ENCODE measurements at regions not wholly inside any gene's neighbourhood (a gene's known extent, or its start where the extent isn't known, plus 50 kb on each side); places are given as distances from the start of the nearest gene placed in this dataset.

DNA sequence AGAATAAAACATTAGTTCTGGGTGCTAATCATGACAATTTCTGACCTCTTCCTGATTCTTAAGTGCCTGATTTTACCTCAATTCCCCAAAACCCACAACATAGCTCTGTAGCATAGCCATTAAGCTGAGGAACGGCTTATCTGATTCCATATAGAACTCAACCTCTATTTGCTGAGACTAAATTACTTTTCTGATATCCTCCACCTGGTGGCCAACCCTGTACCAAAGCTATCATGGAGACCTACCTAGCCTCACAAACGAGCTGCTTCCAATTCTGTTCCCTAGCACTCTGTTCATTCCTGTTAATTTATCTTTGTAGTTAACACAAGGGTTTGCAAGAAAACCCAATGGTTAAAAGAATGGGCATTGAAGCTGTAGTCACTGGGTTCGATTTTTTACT, 245.2 kb downstream of the PLOD2 start:
- no peak for TF ChIP-seq TCF12 (IDR thresholded peaks at IDR 0.05; ENCODE audit: low read depth)
- TF ChIP-seq MAX (IDR thresholded peaks at IDR 0.05), result no peak
- no peak for TF ChIP-seq FOXM1 (IDR thresholded peaks at IDR 0.05; ENCODE audit: borderline replicate concordance, low read depth)
- no peak for TF ChIP-seq ZBTB7A (IDR thresholded peaks at IDR 0.05; ENCODE audit: low read depth)
- TF ChIP-seq, protein P1, sequence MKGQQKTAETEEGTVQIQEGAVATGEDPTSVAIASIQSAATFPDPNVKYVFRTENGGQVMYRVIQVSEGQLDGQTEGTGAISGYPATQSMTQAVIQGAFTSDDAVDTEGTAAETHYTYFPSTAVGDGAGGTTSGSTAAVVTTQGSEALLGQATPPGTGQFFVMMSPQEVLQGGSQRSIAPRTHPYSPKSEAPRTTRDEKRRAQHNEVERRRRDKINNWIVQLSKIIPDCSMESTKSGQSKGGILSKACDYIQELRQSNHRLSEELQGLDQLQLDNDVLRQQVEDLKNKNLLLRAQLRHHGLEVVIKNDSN (IDR thresholded peaks at IDR 0.05), result no peak
- TF ChIP-seq EGR1 (IDR thresholded peaks at IDR 0.05), result no peak
- no peak for TF ChIP-seq RAD21 (IDR thresholded peaks at IDR 0.05; ENCODE audit: low read depth)
- no peak for TF ChIP-seq CEBPB (IDR thresholded peaks at IDR 0.05)
- no peak for TF ChIP-seq TEAD4 (IDR thresholded peaks at IDR 0.05)
- no peak for TF ChIP-seq TAF1 (IDR thresholded peaks at IDR 0.05; ENCODE audit: low read depth)
- TF ChIP-seq YY1 (IDR thresholded peaks at IDR 0.05; ENCODE audit: low read depth), result no peak
- no peak for TF ChIP-seq CREB1 (IDR thresholded peaks at IDR 0.05; ENCODE audit: low read depth)
- no peak for TF ChIP-seq EP300 (IDR thresholded peaks at IDR 0.05; ENCODE audit: borderline replicate concordance)
- TF ChIP-seq, protein P2, sequence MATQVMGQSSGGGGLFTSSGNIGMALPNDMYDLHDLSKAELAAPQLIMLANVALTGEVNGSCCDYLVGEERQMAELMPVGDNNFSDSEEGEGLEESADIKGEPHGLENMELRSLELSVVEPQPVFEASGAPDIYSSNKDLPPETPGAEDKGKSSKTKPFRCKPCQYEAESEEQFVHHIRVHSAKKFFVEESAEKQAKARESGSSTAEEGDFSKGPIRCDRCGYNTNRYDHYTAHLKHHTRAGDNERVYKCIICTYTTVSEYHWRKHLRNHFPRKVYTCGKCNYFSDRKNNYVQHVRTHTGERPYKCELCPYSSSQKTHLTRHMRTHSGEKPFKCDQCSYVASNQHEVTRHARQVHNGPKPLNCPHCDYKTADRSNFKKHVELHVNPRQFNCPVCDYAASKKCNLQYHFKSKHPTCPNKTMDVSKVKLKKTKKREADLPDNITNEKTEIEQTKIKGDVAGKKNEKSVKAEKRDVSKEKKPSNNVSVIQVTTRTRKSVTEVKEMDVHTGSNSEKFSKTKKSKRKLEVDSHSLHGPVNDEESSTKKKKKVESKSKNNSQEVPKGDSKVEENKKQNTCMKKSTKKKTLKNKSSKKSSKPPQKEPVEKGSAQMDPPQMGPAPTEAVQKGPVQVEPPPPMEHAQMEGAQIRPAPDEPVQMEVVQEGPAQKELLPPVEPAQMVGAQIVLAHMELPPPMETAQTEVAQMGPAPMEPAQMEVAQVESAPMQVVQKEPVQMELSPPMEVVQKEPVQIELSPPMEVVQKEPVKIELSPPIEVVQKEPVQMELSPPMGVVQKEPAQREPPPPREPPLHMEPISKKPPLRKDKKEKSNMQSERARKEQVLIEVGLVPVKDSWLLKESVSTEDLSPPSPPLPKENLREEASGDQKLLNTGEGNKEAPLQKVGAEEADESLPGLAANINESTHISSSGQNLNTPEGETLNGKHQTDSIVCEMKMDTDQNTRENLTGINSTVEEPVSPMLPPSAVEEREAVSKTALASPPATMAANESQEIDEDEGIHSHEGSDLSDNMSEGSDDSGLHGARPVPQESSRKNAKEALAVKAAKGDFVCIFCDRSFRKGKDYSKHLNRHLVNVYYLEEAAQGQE (IDR thresholded peaks at IDR 0.05; ENCODE audit: low read depth), result no peak
- TF ChIP-seq NFIC (IDR thresholded peaks at IDR 0.05), result no peak

GRCh38 chr3:145936971-145937370, 224.0 kb downstream of the PLOD2 start:
- TF ChIP-seq FOXM1 (IDR thresholded peaks at IDR 0.05; ENCODE audit: borderline replicate concordance, low read depth), result no peak
- no peak for TF ChIP-seq CREB1 (IDR thresholded peaks at IDR 0.05; ENCODE audit: low read depth)
- TF ChIP-seq TAF1 (IDR thresholded peaks at IDR 0.05; ENCODE audit: low read depth), result no peak
- TF ChIP-seq YY1 (IDR thresholded peaks at IDR 0.05; ENCODE audit: low read depth), result no peak
- TF ChIP-seq ZBTB7A (IDR thresholded peaks at IDR 0.05; ENCODE audit: low read depth), result no peak
- TF ChIP-seq EGR1 (IDR thresholded peaks at IDR 0.05), result no peak
- no peak for TF ChIP-seq EP300 (IDR thresholded peaks at IDR 0.05; ENCODE audit: borderline replicate concordance)
- TF ChIP-seq RAD21 (IDR thresholded peaks at IDR 0.05; ENCODE audit: low read depth), result no peak

DNA sequence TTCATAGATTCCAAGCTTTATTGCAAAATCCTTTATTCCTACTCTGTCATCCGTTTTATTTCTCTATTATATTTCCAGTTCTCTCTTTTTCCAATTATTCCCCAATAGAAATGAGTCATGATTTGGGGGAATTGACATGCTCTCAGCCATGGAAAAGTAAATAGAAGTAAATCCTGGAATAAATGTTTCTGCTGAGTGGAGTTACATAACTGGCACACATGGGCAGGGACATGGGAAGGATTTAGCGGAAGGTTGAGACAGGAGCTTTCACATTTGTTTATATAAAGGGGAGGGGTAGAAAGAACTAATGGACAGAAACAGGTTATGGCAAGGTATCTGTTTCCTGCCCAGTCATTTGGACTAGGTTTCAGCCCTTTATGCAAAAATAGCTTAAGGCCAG, 221.6 kb downstream of the PLOD2 start:
- TF ChIP-seq EGR1 (IDR thresholded peaks at IDR 0.05) (no peak), CREB1 (IDR thresholded peaks at IDR 0.05; ENCODE audit: low read depth) (no peak), CEBPB (IDR thresholded peaks at IDR 0.05) (no peak), NFIC (IDR thresholded peaks at IDR 0.05) (no peak)

DNA sequence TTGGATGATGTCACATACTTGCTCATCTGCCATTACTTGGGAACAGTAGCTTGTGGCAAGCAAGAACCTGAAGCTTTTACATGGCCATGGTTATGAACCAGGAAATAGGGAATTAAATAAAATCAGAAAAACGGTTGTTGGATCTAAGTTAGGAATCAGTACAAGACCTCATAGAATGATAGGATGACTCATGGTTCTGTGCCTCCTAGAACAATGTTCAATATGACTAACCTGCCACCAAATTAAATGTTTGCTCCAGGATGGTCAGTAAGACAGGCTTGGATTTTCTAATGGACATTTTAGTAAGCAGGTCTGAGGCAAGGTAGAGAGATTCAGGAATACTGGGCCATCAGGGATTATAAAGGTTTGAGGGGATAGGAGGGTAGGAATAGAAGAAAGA, 218.9 kb downstream of the PLOD2 start:
- TF ChIP-seq FOXM1 (IDR thresholded peaks at IDR 0.05; ENCODE audit: borderline replicate concordance, low read depth) (no peak), EGR1 (IDR thresholded peaks at IDR 0.05) (no peak), YY1 (IDR thresholded peaks at IDR 0.05; ENCODE audit: low read depth) (no peak), CEBPB (IDR thresholded peaks at IDR 0.05) (no peak), TCF12 (IDR thresholded peaks at IDR 0.05; ENCODE audit: low read depth) (no peak), ZBTB7A (IDR thresholded peaks at IDR 0.05; ENCODE audit: low read depth) (no peak), TEAD4 (IDR thresholded peaks at IDR 0.05) (no peak), TAF1 (IDR thresholded peaks at IDR 0.05; ENCODE audit: low read depth) (no peak), CREB1 (IDR thresholded peaks at IDR 0.05; ENCODE audit: low read depth) (no peak)
- TF ChIP-seq, protein P2 (IDR thresholded peaks at IDR 0.05; ENCODE audit: low read depth), result no peak

DNA sequence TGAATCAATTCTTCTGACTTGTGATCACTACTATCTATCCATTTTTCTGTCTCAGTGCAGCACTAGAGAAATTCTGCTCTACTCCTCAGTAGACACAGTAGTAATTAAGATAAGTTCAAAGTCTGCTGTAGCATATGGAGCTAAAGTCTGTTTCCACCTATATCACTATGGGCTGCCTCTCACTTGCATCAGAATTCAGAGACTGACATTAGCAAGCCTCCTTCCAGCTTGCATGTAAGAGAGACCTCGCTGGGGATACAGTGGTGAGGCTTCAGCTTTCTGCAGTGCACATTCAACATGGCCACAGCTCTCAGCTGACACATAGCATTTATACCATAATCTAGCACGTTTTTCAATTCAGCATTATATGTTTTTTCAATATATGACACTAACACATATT, 217.0 kb downstream of the PLOD2 start:
- TF ChIP-seq EP300 (IDR thresholded peaks at IDR 0.05; ENCODE audit: borderline replicate concordance) (no peak), YY1 (IDR thresholded peaks at IDR 0.05; ENCODE audit: low read depth) (no peak), CEBPB (IDR thresholded peaks at IDR 0.05) (no peak), ZBTB7A (IDR thresholded peaks at IDR 0.05; ENCODE audit: low read depth) (no peak), TEAD4 (IDR thresholded peaks at IDR 0.05) (no peak), TCF12 (IDR thresholded peaks at IDR 0.05; ENCODE audit: low read depth) (no peak), MAX (IDR thresholded peaks at IDR 0.05) (no peak), RAD21 (IDR thresholded peaks at IDR 0.05; ENCODE audit: low read depth) (no peak), NFIC (IDR thresholded peaks at IDR 0.05) (no peak), CREB1 (IDR thresholded peaks at IDR 0.05; ENCODE audit: low read depth) (no peak), FOXM1 (IDR thresholded peaks at IDR 0.05; ENCODE audit: borderline replicate concordance, low read depth) (no peak)
- TF ChIP-seq, protein P1 (IDR thresholded peaks at IDR 0.05), result no peak
- TF ChIP-seq, protein P2 (IDR thresholded peaks at IDR 0.05; ENCODE audit: low read depth), result no peak
